Natural killer cell (primary cell): ENCODE measurements at regions not wholly inside any gene's neighbourhood (a gene's known extent, or its start where the extent isn't known, plus 50 kb on each side); places are given as distances from the start of the nearest gene placed in this dataset.

ENCODE experiments used
- ATAC-seq, 3 donors: fragments of 150-1000 bp in 2 of 3; fragments of 200-7000 bp in 1 of 3; cut with Tn5 transposase; 1 replicate in 1 of 3; 2 replicates in 2 of 3; pipeline ENCODE4 v1.10.0; 2021; ENCODE audit warnings: mild to moderate bottlenecking in 2 of 3, moderate library complexity in 2 of 3
- DNase-seq, 2 donors: peaks; one replicate each; pipeline versions ENCODE4 v3.0.0 to v3.0.0-alpha.2; 2013 to 2021; ENCODE audit warnings: mixed read lengths in 1 of 2
- H3K27ac ChIP-seq: one replicate; pipeline ENCODE4 v1.5.1; 2013; ENCODE audit warnings: mild to moderate bottlenecking, low read length
- H3K27me3 ChIP-seq: one replicate; pipeline ENCODE4 v1.6.1; 2013; ENCODE audit warnings: low read length; ENCODE audit not compliant: control insufficient read depth, insufficient read depth
- H3K36me3 ChIP-seq: one replicate; pipeline ENCODE4 v1.6.1; 2013; ENCODE audit warnings: low read length; ENCODE audit not compliant: control insufficient read depth, insufficient read depth
- H3K4me1 ChIP-seq: one replicate; pipeline ENCODE4 v1.6.1; 2013; ENCODE audit warnings: low read length; ENCODE audit not compliant: control insufficient read depth, insufficient read depth
- H3K4me3 ChIP-seq: one replicate; pipeline ENCODE4 v1.5.1; 2013; ENCODE audit warnings: low read length
- H3K9me3 ChIP-seq: one replicate; pipeline ENCODE4 v1.6.1; 2013; ENCODE audit warnings: low read length; ENCODE audit not compliant: control insufficient read depth, insufficient read depth
- H3K27ac Mint-ChIP-seq, 2 donors: one replicate each; pipeline ENCODE4 v1.8.0; 2022; ENCODE audit warnings: mild to moderate bottlenecking in 2 of 2, mixed read lengths in 2 of 2, moderate library complexity in 1 of 2
- H3K27me3 Mint-ChIP-seq, 2 donors: one replicate each; pipeline ENCODE4 v1.8.0; 2022; ENCODE audit warnings: low read depth in 2 of 2, mixed read lengths in 2 of 2
- H3K36me3 Mint-ChIP-seq: one replicate; pipeline ENCODE4 v1.8.0; 2022; ENCODE audit warnings: mixed read lengths
- H3K4me1 Mint-ChIP-seq, 2 donors: one replicate each; pipeline ENCODE4 v1.8.0; 2022; ENCODE audit warnings: mixed read lengths in 2 of 2
- H3K4me3 Mint-ChIP-seq: one replicate; pipeline ENCODE4 v1.8.0; 2022; ENCODE audit warnings: mild to moderate bottlenecking, moderate library complexity, mixed read lengths
- H3K9me3 Mint-ChIP-seq, 2 donors: one replicate each; pipeline ENCODE4 v1.8.0; 2022; ENCODE audit warnings: mixed read lengths in 2 of 2
- CTCF ChIP-seq: fragments of 200-600 bp; IDR thresholded peaks from one replicate; pipeline ENCODE4 v1.8.0; 2022; ENCODE audit warnings: antibody characterized with exemption
- WGBS: methylation state at CpG from one replicate; pipeline ENCODE4 v1.1.7; 2013; ENCODE audit warnings: missing lambda C conversion rate; ENCODE audit not compliant: insufficient coverage; 5-methylcytosine and 5-hydroxymethylcytosine counted together
- intact Hi-C: fragments of 100-400 bp; cut with micrococcal nuclease; formaldehyde crosslinking; loops from one replicate; pipeline ENCODE4 v1.14.2; 2022

GRCh38 chr2:34747643-34748042, 1148.5 kb upstream of the FAM98A start:
- ATAC-seq, result no peak
- Histone ChIP-seq H3K9me3 (no peaks in the 10 kb centered on the region), H3K27me3 (no peaks in the 10 kb centered on the region), H3K27ac (no peak overlapping the region), H3K4me3 (no peak overlapping the region), H3K4me1 (no peaks in the 10 kb centered on the region), H3K36me3 (no peaks in the 10 kb centered on the region)
- Mint-ChIP-seq H3K4me3 (no peak overlapping the region), H3K27ac (no peak overlapping the region), H3K4me1 (no peaks in the 10 kb centered on the region), H3K9me3 (peaks cover 6 to 7% of the 10 kb centered on the region in 2 donors), H3K36me3 (no peaks in the 10 kb centered on the region), H3K27me3 (no peaks in the 10 kb centered on the region)
- 62% methylated on average over 2 of the region's 3 CpGs for WGBS
- intact Hi-C loops, result no loop called here
- TF ChIP-seq CTCF, result no peak
- no peak for DNase-seq

GRCh38 chr2:34738691-34739090, 1139.6 kb upstream of the FAM98A start:
- no peaks in the 10 kb centered on the region for H3K27me3 Mint-ChIP-seq
- H3K4me1 Mint-ChIP-seq, result no peaks in the 10 kb centered on the region
- H3K36me3 Mint-ChIP-seq, result no peaks in the 10 kb centered on the region
- peaks cover 8 to 16% of the 10 kb centered on the region in 2 donors for H3K9me3 Mint-ChIP-seq
- no peak for DNase-seq
- Histone ChIP-seq H3K9me3 (no peaks in the 10 kb centered on the region), H3K36me3 (no peaks in the 10 kb centered on the region), H3K4me1 (no peaks in the 10 kb centered on the region), H3K27ac (no peak overlapping the region), H3K27me3 (no peaks in the 10 kb centered on the region), H3K4me3 (no peak overlapping the region)
- no peak for ATAC-seq
- intact Hi-C loops, result no loop called here
- TF ChIP-seq CTCF, result no peak
- no peak overlapping the region for H3K4me3 Mint-ChIP-seq
- H3K27ac Mint-ChIP-seq, result no peak overlapping the region
- WGBS, result 48% methylated on average over 3 of the region's 3 CpGs

- ATAC-seq, result no peak
Measured at GRCh38 chr2:34737146-34737545, 1138.0 kb upstream of the FAM98A start.

More at GRCh38 chr2:34737146-34737545, 1138.0 kb upstream of the FAM98A start:
- Mint-ChIP-seq H3K9me3 (peaks cover 8 to 15% of the 10 kb centered on the region in 2 donors), H3K36me3 (no peaks in the 10 kb centered on the region), H3K27ac (no peak overlapping the region), H3K27me3 (no peaks in the 10 kb centered on the region), H3K4me3 (no peak overlapping the region), H3K4me1 (no peaks in the 10 kb centered on the region)
- 94% methylated on average over 3 of the region's 3 CpGs for WGBS
- Histone ChIP-seq H3K4me1 (no peaks in the 10 kb centered on the region), H3K27ac (no peak overlapping the region), H3K9me3 (peaks cover 7% of the 10 kb centered on the region), H3K4me3 (no peak overlapping the region), H3K36me3 (no peaks in the 10 kb centered on the region), H3K27me3 (no peaks in the 10 kb centered on the region)
- intact Hi-C loops, result no loop called here
- no peak for DNase-seq
- TF ChIP-seq CTCF, result no peak
